ENCODE measurements at regions not wholly inside any gene's neighbourhood (a gene's known extent, or its start where the extent isn't known, plus 50 kb on each side); places are given as distances from the start of the nearest gene placed in this dataset.

DNA sequence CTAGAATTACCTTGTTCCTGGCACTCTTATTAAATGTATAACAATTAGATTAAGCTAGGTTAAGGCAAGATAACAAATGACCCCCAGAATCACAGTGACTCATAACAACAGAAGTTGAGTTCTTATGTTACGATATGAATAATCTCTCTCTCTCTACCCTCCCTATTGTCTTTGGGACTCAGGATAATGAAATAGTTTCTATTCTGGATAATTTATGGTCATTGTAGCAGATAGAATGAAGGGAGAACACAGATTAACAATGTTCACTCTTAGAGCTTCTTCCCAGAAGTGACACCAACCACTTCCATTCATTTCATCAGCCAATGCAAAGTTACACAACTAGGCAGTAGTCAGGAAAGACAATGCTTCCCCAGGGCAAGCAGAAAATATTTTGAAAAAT lies 334.5 kb downstream of the C11orf87 start:
- Mint-ChIP-seq H3K9me3 (peaks cover 0 to 10% (median 0%) of the 10 kb centered on the region in 7 donors), H3K4me3 (no peak overlapping the region), H3K4me1 (no peaks in the 10 kb centered on the region), H3K27ac (no peak overlapping the region), H3K36me3 (no peaks in the 10 kb centered on the region), H3K27me3 (no peaks in the 10 kb centered on the region)
- ATAC-seq (ENCODE audit: low read depth in 2 of 2) (no peak), DNase-seq (no peak)
- H3K27me3 ChIP-seq (ENCODE audit: control insufficient read depth, insufficient read depth, low read length) = no peaks in the 10 kb centered on the region
- H3K36me3 ChIP-seq (ENCODE audit: control insufficient read depth, insufficient read depth, low read length) = no peaks in the 10 kb centered on the region
- no peak overlapping the region for H3K27ac ChIP-seq (ENCODE audit: insufficient read depth, low read length, poor library complexity, severe bottlenecking)
- no peaks in the 10 kb centered on the region for H3K9me3 ChIP-seq (ENCODE audit: control insufficient read depth in 2 of 2, low read length in 2 of 2)
- no peak overlapping the region for H3K4me3 ChIP-seq (ENCODE audit: low read depth, low read length)
- no peaks in the 10 kb centered on the region for H3K4me1 ChIP-seq (ENCODE audit: control insufficient read depth, insufficient read depth, low read length, poor library complexity, severe bottlenecking)

DNA sequence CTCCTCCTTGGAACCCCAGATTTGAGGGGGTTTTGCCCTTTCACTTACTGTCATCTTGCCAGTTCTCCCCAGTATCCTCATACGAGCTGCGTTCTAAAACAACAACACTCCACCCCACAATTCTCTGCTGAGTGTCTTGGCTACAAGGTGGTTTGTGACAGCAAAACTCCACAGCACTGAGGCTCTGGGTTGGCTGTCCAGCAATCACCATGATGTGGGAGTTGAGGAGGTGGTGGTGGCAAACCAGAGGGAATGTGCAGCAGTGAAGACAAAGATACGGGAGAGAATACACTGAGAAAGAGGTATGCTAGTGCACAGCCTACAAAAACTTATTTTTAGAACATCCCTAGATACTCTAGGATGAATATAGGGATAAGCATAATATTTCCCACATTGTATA lies 335.0 kb downstream of the C11orf87 start:
- no peak for DNase-seq
- Mint-ChIP-seq H3K27ac (no peak overlapping the region), H3K9me3 (peaks cover 0 to 10% (median 0%) of the 10 kb centered on the region in 7 donors), H3K4me1 (no peaks in the 10 kb centered on the region), H3K4me3 (no peak overlapping the region), H3K27me3 (no peaks in the 10 kb centered on the region), H3K36me3 (no peaks in the 10 kb centered on the region)
- Histone ChIP-seq H3K27me3 (ENCODE audit: control insufficient read depth, insufficient read depth, low read length) (no peaks in the 10 kb centered on the region), H3K4me1 (ENCODE audit: control insufficient read depth, insufficient read depth, low read length, poor library complexity, severe bottlenecking) (no peaks in the 10 kb centered on the region), H3K9me3 (ENCODE audit: control insufficient read depth in 2 of 2, low read length in 2 of 2) (no peaks in the 10 kb centered on the region), H3K4me3 (ENCODE audit: low read depth, low read length) (no peak overlapping the region), H3K27ac (ENCODE audit: insufficient read depth, low read length, poor library complexity, severe bottlenecking) (no peak overlapping the region), H3K36me3 (ENCODE audit: control insufficient read depth, insufficient read depth, low read length) (no peaks in the 10 kb centered on the region)
- no peak for ATAC-seq (ENCODE audit: low read depth in 2 of 2)

DNA sequence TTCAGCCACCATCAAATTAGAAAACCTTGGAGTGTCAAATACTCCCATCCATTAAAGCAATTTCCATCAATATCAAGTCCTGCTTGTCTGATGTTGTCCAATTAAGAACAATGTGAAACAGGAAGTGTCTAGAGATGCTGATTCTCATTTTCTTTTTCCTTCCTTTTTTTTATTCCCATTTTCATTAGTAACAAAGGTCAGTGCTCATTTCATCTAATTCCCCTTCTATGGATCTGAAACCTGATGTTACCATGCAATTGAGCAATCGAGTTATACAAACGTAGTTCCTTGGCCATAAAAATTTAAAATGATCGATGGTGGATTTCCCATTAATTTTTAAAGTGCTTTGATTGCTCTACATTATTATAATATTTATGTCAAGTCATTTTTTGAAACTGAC lies 330.6 kb upstream of the ZC3H12C start:
- Mint-ChIP-seq H3K27me3 (no peaks in the 10 kb centered on the region), H3K9me3 (peaks cover 0 to 10% (median 0%) of the 10 kb centered on the region in 7 donors), H3K4me1 (no peaks in the 10 kb centered on the region), H3K36me3 (no peaks in the 10 kb centered on the region), H3K4me3 (no peak overlapping the region), H3K27ac (no peak overlapping the region)
- Histone ChIP-seq H3K36me3 (ENCODE audit: control insufficient read depth, insufficient read depth, low read length) (no peaks in the 10 kb centered on the region), H3K27me3 (ENCODE audit: control insufficient read depth, insufficient read depth, low read length) (no peaks in the 10 kb centered on the region), H3K4me3 (ENCODE audit: low read depth, low read length) (no peak overlapping the region), H3K4me1 (ENCODE audit: control insufficient read depth, insufficient read depth, low read length, poor library complexity, severe bottlenecking) (no peaks in the 10 kb centered on the region), H3K27ac (ENCODE audit: insufficient read depth, low read length, poor library complexity, severe bottlenecking) (no peak overlapping the region), H3K9me3 (ENCODE audit: control insufficient read depth in 2 of 2, low read length in 2 of 2) (no peaks in the 10 kb centered on the region)
- ATAC-seq (ENCODE audit: low read depth in 2 of 2) (no peak), DNase-seq (no peak)

DNA sequence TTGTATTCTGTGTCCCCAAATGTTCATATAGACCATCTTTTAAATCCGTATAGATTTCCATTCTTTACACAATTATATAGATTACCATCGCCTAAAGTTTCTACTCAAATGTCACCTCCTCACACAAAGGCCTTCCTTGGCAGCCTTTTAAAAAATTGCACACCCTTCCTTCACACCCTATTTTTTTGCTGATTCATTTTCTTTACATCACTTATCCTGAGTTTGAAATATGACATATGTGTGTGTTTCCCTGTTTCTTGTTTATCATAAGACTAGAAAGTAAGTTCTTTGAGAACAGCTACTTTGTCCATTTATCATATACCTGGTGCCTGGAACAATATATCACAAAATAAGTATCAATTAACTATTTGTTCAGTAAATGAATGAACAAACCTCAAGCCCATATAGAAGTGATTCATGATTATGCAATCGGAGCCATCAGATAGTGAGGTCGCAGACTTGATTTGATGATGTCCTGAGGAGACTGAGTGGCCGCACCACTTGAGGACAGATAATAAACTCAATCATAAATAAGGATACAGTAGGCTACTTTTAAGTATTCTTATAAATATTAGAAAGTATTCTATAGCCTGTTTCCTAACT lies 327.4 kb upstream of the ZC3H12C start:
- no peak overlapping the region for H3K27ac ChIP-seq (ENCODE audit: insufficient read depth, low read length, poor library complexity, severe bottlenecking)
- H3K36me3 ChIP-seq (ENCODE audit: control insufficient read depth, insufficient read depth, low read length) = no peaks in the 10 kb centered on the region
- H3K4me3 ChIP-seq (ENCODE audit: low read depth, low read length) = no peak overlapping the region
- no peaks in the 10 kb centered on the region for H3K27me3 Mint-ChIP-seq
- H3K9me3 Mint-ChIP-seq = no peaks in the 10 kb centered on the region
- no peak for ATAC-seq (ENCODE audit: low read depth in 2 of 2)
- H3K4me3 Mint-ChIP-seq = no peak overlapping the region
- H3K9me3 ChIP-seq (ENCODE audit: control insufficient read depth in 2 of 2, low read length in 2 of 2) = no peaks in the 10 kb centered on the region
- no peak for DNase-seq
- H3K36me3 Mint-ChIP-seq = no peaks in the 10 kb centered on the region
- no peaks in the 10 kb centered on the region for H3K4me1 ChIP-seq (ENCODE audit: control insufficient read depth, insufficient read depth, low read length, poor library complexity, severe bottlenecking)
- no peaks in the 10 kb centered on the region for H3K4me1 Mint-ChIP-seq
- H3K27ac Mint-ChIP-seq = no peak overlapping the region
- H3K27me3 ChIP-seq (ENCODE audit: control insufficient read depth, insufficient read depth, low read length) = no peaks in the 10 kb centered on the region

DNA sequence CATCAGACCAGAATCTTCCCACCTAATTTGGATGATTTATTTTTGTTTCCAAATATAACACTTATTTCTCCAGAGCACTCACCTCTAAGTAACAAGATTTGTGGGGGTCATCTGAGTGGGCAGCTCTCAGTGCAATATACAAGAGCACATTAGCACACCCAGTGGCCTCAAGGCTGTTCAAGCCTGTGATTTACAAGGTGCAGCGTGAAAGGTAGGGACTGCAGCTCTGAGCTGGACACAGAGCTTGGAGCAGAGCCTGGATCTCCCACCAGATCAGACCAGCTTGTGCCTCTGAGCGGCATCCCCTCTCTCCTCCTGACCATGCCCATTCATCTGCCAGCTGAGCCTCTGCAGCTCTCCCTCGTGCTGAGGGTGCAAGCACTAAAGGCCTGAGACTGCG lies 323.3 kb upstream of the ZC3H12C start:
- no peaks in the 10 kb centered on the region for H3K4me1 Mint-ChIP-seq
- H3K4me3 Mint-ChIP-seq = no peak overlapping the region
- Histone ChIP-seq H3K27ac (ENCODE audit: insufficient read depth, low read length, poor library complexity, severe bottlenecking) (no peak overlapping the region), H3K4me3 (ENCODE audit: low read depth, low read length) (no peak overlapping the region), H3K27me3 (ENCODE audit: control insufficient read depth, insufficient read depth, low read length) (no peaks in the 10 kb centered on the region), H3K36me3 (ENCODE audit: control insufficient read depth, insufficient read depth, low read length) (no peaks in the 10 kb centered on the region), H3K9me3 (ENCODE audit: control insufficient read depth in 2 of 2, low read length in 2 of 2) (no peaks in the 10 kb centered on the region), H3K4me1 (ENCODE audit: control insufficient read depth, insufficient read depth, low read length, poor library complexity, severe bottlenecking) (no peaks in the 10 kb centered on the region)
- ATAC-seq (ENCODE audit: low read depth in 2 of 2) (no peak), DNase-seq (no peak)
- no peak overlapping the region for H3K27ac Mint-ChIP-seq
- no peaks in the 10 kb centered on the region for H3K36me3 Mint-ChIP-seq
- no peaks in the 10 kb centered on the region for H3K27me3 Mint-ChIP-seq
- no peaks in the 10 kb centered on the region for H3K9me3 Mint-ChIP-seq

DNA sequence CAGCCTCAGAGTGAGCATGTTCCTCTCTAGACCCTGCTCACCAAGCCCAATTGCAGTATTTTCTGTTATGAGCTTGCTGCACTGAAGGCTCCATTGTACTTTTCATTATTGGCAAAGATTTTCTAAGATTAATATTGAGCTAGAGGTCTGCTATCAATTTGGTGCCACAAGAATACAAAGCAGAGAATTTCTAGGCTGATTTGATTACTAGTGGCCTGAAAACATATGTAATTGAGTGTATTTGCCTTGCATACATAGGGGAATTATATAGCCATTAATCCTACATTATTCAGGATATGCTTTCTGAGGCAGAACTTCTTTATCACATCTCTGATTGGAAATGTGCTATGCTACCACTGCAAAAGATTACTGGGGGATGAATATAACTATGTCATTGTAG lies 322.9 kb upstream of the ZC3H12C start:
- Histone ChIP-seq H3K27ac (ENCODE audit: insufficient read depth, low read length, poor library complexity, severe bottlenecking) (no peak overlapping the region), H3K27me3 (ENCODE audit: control insufficient read depth, insufficient read depth, low read length) (no peaks in the 10 kb centered on the region), H3K4me3 (ENCODE audit: low read depth, low read length) (no peak overlapping the region), H3K4me1 (ENCODE audit: control insufficient read depth, insufficient read depth, low read length, poor library complexity, severe bottlenecking) (no peaks in the 10 kb centered on the region), H3K36me3 (ENCODE audit: control insufficient read depth, insufficient read depth, low read length) (no peaks in the 10 kb centered on the region), H3K9me3 (ENCODE audit: control insufficient read depth in 2 of 2, low read length in 2 of 2) (no peaks in the 10 kb centered on the region)
- Mint-ChIP-seq H3K36me3 (no peaks in the 10 kb centered on the region), H3K4me3 (no peak overlapping the region), H3K27ac (no peak overlapping the region), H3K4me1 (no peaks in the 10 kb centered on the region), H3K9me3 (no peaks in the 10 kb centered on the region), H3K27me3 (no peaks in the 10 kb centered on the region)
- DNase-seq (no peak), ATAC-seq (ENCODE audit: low read depth in 2 of 2) (no peak)

DNA sequence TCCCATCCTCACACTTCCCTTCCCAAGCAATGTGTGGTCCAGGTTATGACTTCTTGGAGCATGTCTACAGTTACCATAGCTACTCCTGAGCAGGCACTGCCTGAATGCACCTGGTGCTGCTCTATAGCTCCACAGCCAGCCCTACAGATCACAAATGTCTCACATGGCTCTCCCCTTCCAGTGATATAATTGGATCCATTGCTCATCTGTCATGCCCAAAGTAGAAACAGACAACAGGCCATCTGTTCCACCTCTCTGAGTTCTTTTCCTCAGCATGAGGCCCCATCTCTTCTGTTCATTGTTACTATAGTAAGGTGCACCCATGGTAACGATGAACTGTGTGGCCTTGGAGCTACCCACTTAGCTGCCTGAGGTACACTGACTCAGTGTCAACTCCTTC lies 320.3 kb upstream of the ZC3H12C start:
- Mint-ChIP-seq H3K4me3 (no peak overlapping the region), H3K27me3 (no peaks in the 10 kb centered on the region), H3K9me3 (no peaks in the 10 kb centered on the region), H3K27ac (no peak overlapping the region), H3K36me3 (no peaks in the 10 kb centered on the region), H3K4me1 (no peaks in the 10 kb centered on the region)
- H3K27ac ChIP-seq (ENCODE audit: insufficient read depth, low read length, poor library complexity, severe bottlenecking) = no peak overlapping the region
- ATAC-seq (ENCODE audit: low read depth in 2 of 2) = no peak
- no peak for DNase-seq
- H3K9me3 ChIP-seq (ENCODE audit: control insufficient read depth in 2 of 2, low read length in 2 of 2) = no peaks in the 10 kb centered on the region
- H3K4me1 ChIP-seq (ENCODE audit: control insufficient read depth, insufficient read depth, low read length, poor library complexity, severe bottlenecking) = no peaks in the 10 kb centered on the region
- no peaks in the 10 kb centered on the region for H3K36me3 ChIP-seq (ENCODE audit: control insufficient read depth, insufficient read depth, low read length)
- no peaks in the 10 kb centered on the region for H3K27me3 ChIP-seq (ENCODE audit: control insufficient read depth, insufficient read depth, low read length)
- H3K4me3 ChIP-seq (ENCODE audit: low read depth, low read length) = no peak overlapping the region

DNA sequence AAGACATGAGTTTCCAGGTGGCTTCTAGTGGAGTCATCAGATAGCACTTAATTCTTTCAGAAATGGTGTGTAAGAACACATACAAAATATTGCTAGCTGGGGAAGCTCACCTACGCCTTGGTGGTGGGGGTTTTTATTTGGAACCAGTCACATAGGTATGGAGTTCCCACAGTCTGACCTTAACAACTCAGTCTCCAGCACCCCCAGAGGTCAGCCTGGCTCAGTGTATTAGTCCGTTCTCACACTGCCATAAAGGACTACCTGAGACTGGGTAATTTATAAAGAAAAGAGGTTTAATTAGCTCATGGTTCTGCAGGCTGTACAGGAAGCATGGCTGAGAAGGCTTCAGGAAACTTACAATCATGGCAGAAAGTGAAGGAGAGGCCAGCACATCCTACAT lies 317.5 kb upstream of the ZC3H12C start:
- no peak for ATAC-seq (ENCODE audit: low read depth in 2 of 2)
- no peak overlapping the region for H3K4me3 Mint-ChIP-seq
- DNase-seq = no peak
- H3K9me3 ChIP-seq (ENCODE audit: control insufficient read depth in 2 of 2, low read length in 2 of 2) = no peaks in the 10 kb centered on the region
- no peaks in the 10 kb centered on the region for H3K36me3 ChIP-seq (ENCODE audit: control insufficient read depth, insufficient read depth, low read length)
- H3K4me3 ChIP-seq (ENCODE audit: low read depth, low read length) = no peak overlapping the region
- H3K36me3 Mint-ChIP-seq = no peaks in the 10 kb centered on the region
- H3K27me3 ChIP-seq (ENCODE audit: control insufficient read depth, insufficient read depth, low read length) = no peaks in the 10 kb centered on the region
- no peak overlapping the region for H3K27ac ChIP-seq (ENCODE audit: insufficient read depth, low read length, poor library complexity, severe bottlenecking)
- no peaks in the 10 kb centered on the region for H3K27me3 Mint-ChIP-seq
- no peaks in the 10 kb centered on the region for H3K9me3 Mint-ChIP-seq
- no peaks in the 10 kb centered on the region for H3K4me1 ChIP-seq (ENCODE audit: control insufficient read depth, insufficient read depth, low read length, poor library complexity, severe bottlenecking)
- H3K27ac Mint-ChIP-seq = no peak overlapping the region
- no peaks in the 10 kb centered on the region for H3K4me1 Mint-ChIP-seq

Data from CD4-positive, CD25-positive, alpha-beta regulatory T cell (primary cell).